ENCODE measurements at regions not wholly inside any gene's neighbourhood (a gene's known extent, or its start where the extent isn't known, plus 50 kb on each side); places are given as distances from the start of the nearest gene placed in this dataset.

DNA sequence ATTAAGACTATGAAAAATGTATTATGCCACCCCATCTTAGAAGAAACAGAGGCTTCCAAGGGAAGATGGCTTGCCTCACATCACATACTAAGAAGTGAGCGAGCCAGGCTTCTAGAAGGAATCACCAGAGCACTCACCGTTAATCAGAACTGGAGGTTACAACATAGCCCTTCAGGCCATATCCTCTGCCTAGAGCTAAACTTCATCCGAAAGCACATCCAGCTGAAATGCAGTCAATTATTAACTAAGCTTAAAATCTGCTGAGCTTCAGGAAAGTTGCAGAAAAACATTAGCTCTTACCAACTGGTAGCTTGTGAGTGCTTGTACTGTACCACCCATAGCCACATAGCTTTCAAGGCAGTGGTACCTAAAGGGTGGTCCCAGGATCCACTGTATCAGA, 483.2 kb downstream of the TBL1XR1 start:
- DNase-seq (ENCODE audit: low spot score) = no peak

DNA sequence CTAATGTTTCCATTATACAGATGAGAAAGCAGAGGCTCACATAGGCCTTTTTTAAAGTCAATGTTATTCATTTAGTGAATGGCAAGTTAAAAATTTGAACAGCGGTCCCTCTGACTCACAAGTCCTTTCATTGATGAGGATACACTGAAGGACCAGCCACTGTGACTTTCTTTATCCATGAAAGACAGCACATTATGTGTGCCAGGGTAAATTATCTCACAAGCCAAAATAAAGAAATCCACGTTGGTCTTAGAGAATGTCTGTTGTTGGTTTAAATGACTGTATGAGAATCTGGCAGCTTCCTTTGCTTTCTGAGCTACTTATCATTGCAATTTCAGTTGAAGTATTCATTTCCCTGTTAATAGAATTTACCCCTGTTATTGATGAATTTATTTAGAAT, 485.1 kb downstream of the TBL1XR1 start:
- DNase-seq (ENCODE audit: low spot score) = no peak

DNA sequence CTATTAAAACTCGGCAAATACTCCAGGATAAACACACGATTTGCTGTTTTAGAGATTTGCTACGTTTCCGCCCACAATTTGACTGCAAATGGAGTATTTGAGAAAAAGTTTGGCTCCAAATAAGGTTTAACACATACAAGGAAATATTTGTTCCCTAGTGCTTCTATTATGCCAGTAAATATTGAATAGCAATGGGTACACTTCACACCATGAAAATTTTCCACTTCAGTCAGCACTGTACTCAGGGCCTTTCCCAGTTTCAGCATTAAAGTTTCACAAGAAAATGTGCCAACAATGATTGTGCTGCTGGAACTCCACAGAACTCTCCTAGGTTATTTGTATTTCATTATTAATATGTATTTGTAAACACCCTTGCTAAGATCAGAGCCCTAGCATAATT, 498.0 kb downstream of the TBL1XR1 start:
- DNase-seq (ENCODE audit: low spot score) = no peak

DNA sequence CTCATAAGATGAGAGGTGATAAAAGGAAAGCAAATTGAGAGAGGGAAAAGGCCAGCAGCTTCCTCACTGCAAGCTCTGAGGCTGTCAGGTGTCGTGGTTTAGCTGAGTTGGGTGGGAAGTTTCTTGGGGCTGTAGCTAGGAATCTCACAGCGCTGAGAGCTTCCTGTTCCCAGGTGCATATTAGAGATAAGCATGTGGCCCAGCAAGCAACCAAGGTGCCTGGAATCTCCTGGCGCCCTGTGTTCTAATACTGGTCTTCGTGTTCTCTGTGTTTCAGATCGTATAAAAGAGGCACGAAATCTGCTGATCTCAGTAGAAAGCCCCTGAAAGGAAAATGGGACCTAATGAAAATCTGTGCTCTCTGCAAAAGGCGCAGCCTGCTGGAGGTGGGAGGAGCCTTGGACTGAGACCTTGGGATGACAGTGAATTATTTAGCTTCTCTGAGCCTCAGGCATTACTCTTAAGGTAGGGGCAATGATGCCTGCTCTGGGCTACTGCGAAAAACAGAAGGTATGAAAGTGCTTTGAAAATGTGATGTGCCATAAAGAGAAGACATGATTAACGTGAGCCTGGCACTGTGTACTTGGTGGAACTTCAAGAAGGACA, 499.9 kb downstream of the TBL1XR1 start:
- no peak for DNase-seq (ENCODE audit: low spot score)

DNA sequence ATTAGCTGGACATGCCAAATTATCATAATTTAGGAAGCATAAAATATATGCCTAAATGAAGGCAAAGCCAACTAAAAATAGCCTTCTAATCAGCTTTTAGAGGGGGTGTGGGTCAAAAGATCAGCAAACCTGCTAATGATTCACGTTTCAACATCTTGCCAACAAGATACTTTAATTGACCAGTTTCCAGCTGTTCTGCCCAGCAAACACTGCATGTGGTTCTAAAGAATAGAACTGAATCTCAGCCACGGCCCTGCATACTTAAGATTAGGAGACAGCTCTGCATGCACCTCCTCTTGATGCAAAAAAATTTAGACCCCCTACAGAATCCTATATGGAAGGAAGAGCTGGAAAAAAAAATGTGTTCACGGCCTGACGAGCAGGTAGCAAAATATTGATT, 500.5 kb downstream of the TBL1XR1 start:
- DNase-seq (ENCODE audit: low spot score) = no peak

DNA sequence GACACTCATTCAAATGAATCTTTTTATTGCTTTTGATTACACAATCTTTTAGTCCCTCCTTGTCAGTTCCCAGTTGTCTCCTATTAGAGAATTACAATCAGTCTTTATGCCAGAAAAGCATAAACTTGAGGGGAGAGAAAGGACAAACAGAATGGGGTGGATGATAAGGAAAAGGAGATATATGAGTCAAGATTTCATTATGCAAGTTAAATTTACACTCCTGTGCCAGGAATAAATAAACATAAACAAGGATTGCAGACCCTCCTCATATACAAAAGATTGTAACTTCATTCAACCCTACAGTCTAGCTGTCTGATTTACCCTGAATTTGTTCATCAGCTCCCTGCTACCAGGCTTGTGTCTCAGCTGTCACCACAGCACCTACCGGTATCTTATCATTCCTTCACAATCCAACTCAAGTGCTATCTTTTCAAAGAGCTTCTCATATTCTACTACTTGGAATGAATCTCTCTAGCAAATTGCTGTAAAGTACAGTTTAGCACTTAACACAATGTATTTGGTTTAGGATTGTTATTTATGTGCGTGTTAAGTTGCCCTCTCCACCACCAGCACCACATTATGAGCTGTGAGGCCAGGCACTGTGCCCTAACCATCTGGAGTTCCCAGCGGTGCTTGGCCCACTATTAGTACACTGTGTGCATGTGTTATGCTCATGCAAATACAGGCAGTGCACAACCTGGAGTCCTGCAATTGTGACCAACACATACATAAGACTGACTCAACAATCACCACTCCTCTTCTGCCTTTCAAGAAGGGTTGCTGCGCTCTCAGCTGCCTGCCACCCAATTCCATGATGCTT, 504.1 kb downstream of the TBL1XR1 start:
- no peak for DNase-seq (ENCODE audit: low spot score)

DNA sequence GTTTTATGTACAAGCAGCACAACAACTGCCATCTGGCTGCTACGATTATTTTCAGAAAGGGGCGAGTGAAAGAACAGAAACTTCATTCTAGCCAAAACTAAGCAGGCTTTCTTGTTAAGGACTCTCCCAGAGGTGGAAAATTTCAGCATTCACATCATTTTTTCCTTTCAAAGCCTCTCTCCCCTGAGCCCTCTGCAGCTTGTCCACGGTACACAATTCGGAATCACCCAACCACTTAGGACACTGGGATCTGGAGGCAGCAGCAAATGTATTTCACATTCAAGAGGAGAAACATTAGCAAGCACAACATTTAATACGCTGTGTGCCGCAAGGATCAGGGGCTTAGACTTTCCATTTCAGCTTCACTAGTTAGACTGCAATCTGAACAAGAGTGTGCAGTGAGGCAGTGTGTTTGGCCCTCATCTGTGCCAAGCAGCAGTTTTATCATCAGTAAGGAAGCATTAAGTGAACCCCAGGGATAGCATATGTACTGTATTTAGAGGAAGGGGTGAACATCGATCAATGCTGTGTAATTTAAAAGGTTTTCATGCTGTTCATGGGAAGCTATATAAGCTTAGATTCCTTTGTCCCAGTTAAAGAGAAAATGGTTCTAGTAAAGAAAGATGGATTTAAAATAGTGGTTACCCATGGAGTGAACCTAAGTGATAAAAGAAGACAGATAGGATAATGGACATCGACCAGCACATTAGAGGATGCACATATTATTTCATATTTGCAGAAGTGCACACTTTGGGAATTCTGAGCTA, 504.9 kb downstream of the TBL1XR1 start:
- DNase-seq (ENCODE audit: low spot score) = no peak

DNA sequence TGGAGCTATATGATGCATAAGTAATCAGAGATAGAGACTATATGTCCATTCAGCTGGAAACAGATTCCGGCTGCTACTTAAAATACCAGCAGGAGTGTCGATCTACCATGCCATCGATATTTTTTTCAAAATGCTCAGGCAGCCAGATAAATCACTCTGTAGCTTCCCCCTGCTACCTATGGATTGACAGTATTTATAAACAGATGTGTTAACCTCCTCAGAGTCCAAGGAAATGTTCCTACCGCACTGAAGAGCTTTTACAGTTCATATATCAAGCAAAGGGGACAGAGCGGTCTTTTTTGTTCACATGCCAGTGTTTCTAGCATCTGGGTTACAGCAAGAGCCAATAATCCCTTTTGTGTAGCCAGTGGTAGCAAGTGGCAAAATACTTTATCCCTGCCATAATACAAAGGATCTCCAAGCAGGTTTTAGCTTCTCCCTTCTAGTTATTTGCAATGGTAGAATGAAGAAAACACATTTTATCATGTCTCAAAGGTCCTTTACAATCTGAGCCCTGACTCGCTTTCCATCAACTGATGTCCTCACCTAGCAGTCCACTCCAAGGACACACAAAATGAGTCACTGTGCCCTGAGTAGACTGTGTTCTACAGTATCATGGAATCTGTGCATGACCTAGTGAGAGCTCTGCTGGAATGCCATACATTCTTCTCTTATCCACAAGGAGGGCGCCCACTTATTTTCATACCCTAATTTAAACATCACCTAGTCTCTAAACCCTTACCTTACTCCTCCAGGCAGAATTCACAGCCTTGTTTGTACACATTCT, 507.0 kb downstream of the TBL1XR1 start:
- DNase-seq (ENCODE audit: low spot score) = no peak

DNA sequence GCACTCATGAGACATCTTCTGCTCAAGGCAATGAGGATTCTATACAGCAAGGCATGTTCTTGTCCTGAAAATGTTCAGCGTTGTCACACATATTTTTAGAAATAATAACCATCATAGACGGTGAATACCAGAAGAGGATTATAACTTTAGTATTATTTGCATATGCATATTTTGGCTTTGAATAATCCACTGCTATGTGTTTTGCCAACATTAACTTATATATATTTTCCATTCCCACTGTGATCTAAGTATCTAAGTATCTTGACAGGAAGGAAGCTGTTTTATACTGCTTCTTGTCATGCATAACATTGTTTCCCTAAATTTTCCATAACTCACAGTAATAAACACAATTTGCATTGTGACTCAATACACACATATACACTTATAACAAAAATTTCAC, 509.5 kb downstream of the TBL1XR1 start:
- no peak for DNase-seq (ENCODE audit: low spot score)

DNA sequence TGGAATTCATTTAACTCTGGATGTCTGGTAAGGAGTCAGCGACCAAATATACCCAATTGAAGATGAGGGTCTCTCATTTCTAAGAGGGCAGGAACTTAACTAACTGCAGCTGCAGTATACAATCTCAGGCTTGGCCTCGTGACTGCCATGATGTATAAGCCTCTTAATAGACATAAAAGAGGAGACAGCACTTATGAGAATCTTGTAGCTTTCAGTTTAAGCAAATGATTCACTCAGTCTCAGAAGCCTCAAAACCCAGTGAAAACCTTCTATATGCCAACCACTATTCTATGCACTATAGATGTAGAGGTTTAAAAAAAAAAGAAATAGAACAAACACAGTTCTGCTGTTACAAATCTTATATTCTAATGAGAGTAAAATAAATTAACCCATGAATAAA, 513.9 kb downstream of the TBL1XR1 start:
- DNase-seq (ENCODE audit: low spot score) = no peak

DNA sequence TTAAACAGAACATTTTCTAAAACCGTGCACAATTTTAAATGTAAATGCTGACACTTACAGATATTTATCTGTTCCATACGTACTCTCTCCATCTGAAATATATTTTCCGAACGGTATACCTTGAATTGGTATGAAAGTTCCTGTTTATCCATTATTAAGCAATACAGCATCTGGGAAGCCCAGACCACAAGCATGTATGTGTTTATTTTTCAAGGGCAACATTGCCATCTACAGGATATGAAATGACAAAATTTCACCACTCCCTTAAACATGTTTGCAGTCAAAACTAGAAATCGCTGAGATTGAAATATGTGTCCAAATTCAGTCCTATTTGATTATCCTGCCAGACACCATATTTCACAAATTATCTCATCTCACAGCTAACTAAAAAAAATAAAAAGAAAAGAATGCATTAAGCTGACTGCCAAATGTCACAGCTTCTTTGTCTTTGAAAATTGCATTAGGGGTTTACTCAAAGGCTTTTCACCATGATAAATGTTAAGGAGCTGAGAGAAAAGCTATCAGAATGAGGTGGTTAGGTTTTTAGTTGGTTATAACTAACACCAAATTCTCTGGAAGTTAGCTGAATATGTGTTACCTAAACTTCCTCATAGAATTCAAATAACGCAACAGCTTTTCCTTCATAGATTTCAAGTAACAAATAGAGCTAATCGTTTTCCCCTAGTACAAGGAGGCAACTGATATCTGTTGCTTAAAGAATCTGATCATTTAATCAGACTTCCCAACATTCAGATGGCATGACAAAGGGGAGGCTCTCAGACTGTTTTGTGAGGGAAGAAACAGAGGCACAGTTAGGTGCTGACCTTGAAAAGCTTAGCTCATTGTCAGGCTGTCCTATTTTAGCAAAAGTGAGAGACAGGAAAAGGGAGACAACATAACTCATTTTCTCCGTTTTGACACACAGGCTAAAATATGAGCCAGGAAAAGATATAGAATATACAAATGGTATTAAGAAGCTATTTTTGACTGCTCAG, 533.1 kb downstream of the TBL1XR1 start:
- no peak for DNase-seq (ENCODE audit: low spot score)

DNA sequence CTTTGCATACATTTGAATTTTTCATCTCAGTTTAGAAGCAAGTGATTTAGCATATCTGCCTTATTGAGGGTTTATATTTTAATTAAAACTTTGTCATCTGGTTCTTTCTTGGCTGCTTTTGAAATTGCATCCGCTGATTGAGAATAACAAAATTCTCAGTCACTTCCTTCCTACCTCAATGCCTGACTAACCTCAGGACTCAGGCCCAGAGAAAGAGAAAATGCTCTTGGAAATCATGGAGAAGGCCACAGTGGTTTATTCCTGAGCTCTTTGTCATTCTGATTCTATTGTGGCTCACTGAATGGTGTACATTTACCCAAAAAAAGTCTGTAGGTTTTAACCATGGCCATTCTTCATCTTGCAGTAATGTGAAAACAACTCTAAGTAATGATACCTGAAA, 533.9 kb downstream of the TBL1XR1 start:
- DNase-seq (ENCODE audit: low spot score) = no peak

DNA sequence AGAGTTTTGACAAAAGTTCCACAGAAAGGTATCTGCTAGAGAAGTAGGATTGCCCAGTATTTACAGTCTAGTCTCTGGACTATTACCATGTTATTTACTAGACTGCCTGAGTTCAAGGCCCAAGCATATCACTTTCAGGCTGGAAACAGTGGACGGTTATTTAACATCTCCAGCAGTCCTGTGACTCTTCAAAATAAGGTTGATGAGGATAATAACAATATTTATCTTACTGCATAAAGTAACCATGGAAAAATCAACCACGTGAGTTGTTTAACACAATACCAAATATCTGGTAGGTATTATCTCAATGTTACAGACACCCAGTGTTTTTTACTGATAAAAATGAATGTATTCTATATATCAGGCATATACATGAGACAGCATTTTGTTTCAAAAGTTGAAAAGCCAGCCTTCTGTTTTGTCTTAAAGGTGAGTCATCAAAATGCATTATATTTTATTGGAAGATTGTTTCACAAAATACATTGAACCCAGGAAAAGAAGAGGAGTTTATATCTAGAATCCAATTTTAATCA, 535.8 kb downstream of the TBL1XR1 start:
- no peak for DNase-seq (ENCODE audit: low spot score)

DNA sequence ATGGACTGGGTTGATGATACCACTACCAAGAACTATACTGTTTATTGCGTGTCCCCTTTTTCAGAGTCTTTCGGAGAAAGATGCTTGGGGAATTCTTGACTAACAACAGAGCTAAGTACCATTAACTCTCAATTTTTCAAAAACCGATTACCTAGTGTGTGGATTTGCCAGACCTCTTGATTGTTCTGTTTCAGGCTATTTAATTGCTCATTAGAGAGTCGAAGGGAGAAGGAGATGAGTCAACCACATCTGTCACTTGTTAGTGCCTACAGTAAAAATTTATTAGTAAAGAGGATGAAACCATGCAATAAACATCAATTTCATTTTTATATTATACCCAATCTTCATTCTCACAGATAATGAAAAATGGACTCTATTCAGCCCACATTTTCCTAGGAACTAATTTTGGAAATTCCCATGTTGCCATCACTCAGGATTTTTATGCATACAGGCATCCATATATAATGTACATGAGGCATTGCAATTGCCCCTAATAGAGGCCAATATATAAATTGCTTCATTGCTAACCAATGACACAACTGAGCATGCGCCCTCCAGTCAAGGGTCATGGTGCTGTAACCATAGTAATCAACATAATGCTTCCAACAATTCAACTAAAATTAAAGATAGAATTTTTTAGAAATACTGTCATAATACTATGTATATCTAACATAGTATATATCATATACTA, 541.7 kb downstream of the TBL1XR1 start:
- DNase-seq (ENCODE audit: low spot score) = no peak

DNA sequence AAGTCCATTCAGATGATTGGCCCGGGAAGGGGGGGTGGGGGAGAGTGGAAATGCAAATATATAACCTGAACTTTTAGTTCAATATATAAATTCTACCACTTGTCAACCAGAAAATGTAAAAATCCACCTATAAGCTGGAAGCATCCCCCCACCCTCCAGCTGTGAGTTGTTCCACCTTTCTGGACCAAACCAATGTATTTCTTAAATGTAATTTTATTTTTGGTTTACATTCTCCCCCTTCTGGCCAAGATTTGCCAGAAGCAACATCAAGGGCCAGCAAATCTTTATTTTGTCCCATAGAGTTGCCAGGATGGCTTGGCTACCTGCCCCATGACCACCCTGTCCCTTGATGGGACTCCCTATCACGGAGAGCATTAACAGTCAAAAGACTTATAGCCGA, 545.7 kb downstream of the TBL1XR1 start:
- DNase-seq (ENCODE audit: low spot score) = no peak

DNA sequence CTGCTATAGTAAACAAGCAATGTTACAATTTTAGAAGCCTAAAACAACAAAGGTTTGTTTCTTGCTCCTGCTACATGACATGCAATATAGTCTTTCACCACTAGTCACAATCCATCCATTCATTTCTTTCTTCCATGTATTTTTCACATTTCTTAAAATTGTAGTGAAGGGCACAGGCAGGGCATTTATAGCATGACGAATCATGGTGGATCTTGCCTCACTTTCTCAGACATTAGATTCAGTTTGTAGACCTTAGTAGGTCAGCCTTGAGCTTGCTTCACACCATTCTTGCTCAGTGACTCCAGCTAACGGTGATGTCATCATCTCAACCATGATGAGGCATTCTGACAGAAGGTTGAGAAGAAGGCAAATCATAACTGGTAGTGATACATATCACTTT, 546.8 kb downstream of the TBL1XR1 start:
- DNase-seq (ENCODE audit: low spot score) = no peak

DNA sequence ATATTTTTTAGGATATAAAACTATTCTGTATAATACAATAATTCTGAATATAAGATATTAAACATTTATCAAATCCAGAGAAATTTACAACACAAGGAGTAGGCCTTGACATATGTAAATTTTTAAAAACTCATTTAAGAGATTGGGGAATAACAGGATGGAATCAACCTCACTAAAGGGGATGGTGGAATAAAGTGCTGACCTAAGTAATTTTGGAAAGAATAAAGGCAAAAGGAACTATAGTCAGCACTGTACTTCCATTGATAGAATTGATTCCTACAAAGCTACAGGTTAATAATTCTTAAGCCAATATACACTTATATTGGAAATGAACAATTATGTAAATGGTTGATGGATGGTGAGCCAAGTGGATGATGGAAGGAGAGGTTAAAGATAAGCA, 549.3 kb downstream of the TBL1XR1 start:
- no peak for DNase-seq (ENCODE audit: low spot score)

DNA sequence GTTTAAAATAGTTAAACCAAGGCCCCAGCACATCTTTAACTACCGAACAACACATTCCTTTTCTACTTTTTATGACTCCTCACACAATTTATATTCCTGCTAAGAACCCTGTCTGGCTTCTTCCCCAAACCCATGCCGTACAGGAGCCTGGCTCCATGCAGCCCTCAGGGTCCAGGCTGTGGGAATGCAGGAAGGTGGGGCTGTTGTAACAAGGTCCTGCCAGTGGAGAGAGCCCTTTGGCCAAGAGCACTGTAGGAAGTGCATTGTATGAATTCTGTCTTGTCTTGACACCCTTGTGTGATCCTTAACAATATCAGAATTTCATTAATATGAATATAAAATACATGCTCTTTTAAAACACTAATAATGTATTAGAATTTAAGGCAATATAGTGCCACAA, 563.8 kb downstream of the TBL1XR1 start:
- no peak for DNase-seq (ENCODE audit: low spot score)

DNA sequence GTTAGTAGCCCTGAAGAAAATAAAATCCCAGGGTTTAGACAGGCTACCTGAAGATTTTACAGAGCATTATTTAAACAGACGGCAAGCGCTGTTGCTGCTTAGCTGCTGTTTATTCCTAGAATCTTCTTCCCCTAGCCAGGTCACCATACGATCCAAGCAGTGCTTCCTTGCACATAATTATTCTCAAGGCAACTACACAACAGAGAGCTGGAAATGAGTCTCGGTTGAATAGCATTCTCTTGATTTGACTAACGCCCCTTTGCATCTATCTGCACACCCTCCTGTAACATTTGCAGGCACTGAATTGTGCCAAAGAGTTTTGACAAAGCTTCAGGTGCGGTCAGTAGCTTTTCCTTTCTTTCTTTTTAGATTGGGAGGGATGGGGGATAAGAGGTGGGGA, 564.4 kb downstream of the TBL1XR1 start:
- DNase-seq (ENCODE audit: low spot score) = no peak

DNA sequence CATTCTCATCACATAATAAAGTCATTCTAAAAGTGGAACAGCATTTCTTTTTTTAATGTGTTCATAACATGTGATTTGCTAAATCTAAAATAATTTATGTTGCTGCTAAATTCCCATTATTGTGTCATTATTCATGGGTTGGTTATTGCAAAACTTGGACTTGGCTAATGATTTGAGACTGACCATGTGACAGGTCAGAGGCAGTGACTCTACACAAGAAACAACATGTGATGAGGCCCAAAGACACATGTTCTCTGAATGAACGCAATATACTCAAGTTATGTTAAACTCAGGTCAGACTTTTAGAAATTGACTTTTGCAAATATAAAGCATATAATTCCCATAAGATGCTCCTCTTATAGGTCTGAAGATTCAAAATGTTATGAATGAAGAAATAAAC, 566.1 kb downstream of the TBL1XR1 start:
- DNase-seq (ENCODE audit: low spot score) = no peak

Data from CD4-positive, alpha-beta T cell treated with Interleukin-15 for 4 hours (primary cell).